DMS53 treated with DMSO at 0.1 percent for 48 hours (cell line): ENCODE measurements at regions not wholly inside any gene's neighbourhood (a gene's known extent, or its start where the extent isn't known, plus 50 kb on each side); places are given as distances from the start of the nearest gene placed in this dataset.
"Not testable (repeated sequence)": the region's sequence is repeated elsewhere in the genome, so short reads cannot be mapped to it uniquely, and the experiment has no call there.

Source experiments
- DNase-seq: peaks from one replicate; lab custom pipeline; 2025; ENCODE audit not compliant: unreplicated experiment; lab: John Stamatoyannopoulos, UW

DNA sequence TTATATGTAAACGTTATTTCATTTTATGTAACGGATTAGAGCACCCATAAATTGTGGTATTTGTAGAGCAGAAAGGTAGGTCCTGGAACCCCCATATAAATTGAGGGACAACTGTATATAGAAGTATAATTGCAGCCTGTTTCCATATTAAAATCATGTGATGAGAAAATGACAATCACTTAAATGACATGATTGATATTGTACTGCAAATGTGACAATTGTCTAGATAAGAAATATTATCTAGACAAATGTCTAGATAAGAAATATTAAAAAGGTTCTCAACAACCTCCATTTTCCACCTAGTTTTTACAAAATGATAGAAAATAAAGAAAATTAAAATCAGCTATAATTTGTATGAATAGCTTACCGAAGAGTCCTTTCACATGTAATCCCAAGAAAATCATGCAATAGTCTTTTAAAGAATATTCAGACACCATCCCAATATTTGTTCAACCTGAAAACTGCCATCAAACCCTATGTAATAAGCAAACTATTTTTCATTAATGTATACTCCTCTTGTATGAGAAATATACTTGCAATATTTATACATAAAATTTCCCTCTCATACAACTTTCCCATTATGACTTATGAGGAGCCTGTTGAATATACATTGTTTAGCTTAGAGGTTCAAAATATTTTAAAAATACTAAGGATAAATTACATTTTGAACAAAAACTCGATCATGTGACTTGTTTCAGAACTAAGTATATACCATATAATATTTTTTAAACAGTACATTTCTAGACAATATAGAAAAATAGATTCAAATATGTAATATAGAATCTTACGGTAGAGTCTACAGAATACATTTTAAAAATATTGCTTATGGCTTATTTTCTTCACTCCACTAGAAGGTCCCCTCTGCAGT, 153.2 kb downstream of the CRPPA start:
- DNase-seq, result no peak

DNA sequence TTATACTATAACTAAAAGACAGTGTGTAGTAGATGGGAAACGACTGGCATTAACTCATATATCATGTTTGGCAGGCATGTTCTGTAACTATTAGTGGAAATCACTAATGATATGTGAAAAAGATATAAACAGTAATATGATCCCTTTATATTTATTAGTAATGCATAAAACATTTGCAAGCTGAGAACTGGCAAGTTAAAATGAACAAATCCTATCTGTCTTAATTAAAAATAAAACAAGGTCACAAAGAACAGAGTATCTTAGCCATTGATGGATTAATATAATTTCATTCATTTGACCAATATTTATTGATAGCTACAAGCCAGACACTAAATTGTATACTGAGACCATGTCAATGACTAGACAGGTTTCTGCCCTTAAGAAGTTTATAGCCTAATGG, 154.5 kb downstream of the CRPPA start:
- no peak for DNase-seq

DNA sequence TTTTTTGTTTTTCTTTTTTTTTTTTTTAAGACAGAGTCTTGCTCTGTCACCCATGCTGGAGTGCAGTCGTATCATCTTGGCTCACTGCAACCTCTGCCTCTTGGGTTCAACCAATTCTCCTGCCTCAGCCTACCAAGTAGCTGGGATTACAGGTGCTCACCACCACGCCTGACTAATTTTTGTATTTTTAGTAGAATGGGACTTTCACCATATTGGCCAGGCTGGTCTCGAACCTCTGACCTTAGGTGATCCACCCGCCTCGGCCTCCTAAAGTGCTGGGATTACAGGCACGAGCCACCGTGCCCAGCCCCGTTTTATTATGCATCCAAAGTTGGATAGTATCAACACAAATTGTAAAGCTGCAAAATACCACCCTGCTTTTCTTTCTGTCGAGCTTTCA, 154.9 kb downstream of the CRPPA start:
- not testable (repeated sequence) for DNase-seq

DNA sequence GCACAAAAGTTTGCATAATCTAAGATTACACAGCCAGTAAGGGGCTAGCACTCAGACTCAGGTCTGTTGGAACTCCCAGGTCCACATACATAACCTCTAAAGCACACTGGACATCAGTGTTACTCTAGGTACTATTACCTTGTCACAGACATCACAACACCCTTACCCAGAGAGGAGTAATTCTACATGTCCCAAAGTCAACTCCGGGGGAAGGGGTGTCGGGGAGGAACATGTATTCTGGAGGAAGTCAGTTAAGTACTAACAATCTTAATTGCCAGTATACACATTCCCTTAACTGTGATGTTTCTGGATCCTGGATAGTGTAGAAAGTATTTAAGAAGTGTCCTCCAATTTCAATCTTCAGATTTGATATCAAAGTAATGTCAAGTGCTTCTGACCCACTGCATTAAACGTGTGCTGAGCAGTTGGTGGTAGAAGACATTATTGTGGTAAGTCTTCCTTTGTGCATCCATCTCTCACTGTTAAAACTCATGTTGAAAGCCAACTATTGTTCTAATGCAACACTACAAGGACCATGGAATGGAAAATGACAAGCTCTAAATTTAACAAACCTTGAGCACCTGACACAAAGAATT, 155.4 kb downstream of the CRPPA start:
- DNase-seq, result no peak

DNA sequence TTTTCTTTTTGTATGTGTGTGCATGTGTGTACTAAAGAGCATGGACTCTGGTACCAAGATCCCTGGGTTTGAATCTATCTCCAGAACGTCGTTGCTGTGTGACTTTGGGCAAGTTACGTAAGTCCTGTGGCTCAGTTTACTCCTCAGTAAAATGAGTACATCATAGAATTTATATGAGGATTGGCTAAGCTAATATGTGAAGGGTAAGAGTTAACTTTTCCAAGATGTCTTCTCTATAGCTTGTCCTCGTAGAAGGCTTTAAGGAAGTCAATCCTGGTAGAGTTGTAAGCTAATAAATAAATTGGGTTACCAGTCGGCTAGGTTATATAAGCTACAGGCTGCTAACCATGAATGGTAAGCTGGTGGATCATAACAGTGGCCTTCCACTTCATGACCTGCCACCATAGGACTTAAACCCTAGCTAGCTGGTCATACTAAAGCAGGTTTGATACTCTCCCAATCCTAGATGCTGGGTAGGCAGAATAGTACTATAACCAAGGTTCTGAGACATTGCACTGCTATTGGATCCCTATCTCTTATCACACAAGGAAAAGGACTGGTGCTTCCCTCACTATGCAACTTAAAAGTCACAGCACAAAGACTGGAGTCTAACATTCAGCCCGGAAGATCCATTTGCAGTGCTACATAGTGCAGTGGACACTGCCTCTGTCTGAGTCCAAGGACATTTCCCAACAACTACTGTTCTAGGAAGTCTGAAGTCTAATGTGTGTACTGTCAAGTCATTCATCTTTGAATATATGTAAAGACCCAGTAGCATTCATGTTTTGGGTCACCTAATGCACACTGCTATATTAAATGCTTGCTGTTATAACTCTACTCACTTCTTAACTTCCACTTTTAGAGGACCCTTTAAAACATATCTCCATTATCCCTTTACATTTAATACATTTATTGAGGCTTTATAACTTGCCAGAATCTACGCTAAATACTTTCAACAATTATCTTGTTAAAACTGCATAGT, 156.2 kb downstream of the CRPPA start:
- no peak for DNase-seq

DNA sequence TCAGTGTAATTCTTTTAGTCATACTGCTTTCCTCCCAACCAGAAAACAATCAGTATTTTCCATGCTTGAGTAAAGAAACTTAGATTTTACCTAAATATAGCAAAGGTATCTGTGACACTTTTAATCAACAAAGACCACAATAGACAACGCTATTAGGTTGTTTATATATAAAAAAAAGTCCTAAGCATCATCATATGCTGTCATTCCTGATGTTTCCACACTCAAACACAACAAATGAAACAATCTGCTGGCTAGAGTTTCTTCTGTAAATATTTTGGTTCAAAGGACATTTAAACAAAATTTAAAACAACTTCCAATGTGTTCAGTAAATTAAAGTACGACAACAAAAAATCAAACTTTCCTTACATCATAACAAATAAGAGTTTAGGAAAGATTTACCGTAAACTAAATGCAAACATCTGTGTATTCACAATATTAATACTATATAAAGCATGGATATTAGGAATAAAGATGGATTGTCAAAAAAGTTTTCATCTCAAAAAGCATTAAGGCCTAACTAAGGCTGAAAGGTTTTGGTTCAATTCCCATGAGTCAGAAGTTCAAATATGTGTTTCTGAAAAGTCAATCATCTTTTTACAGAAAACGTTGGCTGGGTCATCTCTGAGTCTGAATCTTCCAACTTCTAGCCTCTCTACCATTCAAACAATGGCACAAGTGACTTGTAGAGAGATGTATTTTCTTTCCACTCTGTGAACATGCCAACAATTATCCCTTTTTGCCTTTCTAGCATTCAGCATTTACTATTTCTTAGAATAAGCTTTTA, 157.1 kb downstream of the CRPPA start:
- no peak for DNase-seq

DNA sequence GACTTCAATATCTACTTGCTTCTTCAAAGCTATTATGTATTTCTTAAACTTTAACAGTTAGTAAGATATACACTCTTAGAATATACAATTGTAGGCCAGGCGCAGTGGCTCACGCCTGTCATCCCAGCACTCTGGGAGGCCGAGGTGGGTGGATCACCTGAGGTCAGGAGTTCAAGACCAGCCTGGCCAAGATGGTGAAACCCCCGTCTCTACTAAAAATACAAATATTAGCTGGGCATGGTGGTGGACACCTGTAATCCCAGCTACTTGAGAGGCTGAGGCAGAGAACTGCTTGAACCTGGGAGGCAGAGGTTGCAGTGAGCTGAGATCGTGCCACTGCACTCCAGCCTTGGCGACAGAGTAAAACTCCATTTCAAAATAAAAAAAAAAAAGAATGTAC, 158.0 kb downstream of the CRPPA start:
- DNase-seq, result not testable (repeated sequence)

DNA sequence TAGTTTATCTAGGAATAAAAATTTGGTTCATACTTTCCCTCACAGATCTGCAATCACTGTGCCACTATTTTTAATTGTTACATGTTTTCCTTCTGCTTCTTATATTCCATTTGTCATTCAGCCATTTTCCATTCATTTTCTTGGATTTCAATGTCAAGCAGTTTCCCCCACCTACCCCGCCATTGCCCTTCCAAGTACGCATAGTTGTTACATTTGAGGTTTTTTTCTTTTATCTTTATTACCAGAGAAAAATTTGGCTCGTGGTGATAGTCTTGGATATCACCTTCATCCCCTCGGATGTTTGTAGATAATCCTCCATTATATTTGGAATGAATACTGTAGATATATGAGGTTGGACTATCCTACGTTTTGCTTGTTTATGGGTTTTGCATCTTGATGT, 159.7 kb downstream of the CRPPA start:
- DNase-seq, result no peak

DNA sequence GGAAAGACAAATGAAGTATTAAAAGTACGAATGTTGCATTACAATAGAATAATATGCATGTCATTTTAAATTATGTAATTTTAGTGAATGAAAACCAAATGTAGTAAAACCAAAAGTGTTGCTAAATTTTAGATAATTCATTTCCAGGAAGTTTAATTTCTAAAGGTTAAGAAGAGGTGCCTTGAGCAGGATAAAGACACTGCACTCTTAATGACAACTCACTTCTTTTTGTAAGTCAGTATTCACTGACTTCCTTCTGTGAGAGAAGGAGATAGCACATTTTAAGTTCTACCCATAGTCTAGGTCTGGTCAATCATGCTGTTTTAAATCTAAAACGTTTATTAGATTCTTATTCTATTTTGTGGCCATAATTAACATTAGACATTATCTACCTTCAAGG, 160.2 kb downstream of the CRPPA start:
- DNase-seq, result no peak

DNA sequence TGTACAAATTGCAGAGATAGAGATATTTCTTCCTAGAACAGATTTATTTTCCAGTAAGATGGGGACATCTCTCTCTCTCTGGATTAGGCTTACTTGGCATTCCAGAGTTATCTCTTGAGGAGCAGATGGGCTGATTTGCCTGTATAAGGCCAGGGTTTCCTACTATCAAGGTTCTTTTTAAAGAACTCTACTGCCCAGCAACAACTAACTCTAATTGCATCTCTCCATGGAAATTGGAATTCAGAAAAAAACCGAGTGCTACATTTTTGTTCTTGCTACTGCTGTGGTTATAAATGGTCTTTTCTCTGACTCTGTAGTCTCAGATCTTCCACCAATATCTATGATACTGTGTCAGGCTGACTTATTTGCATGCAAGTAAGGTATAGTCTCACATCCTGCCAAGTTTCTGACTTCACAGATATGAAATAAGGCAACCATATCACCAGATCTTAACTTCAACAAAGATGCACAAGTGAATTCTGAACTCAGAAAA, 161.1 kb downstream of the CRPPA start:
- no peak for DNase-seq

DNA sequence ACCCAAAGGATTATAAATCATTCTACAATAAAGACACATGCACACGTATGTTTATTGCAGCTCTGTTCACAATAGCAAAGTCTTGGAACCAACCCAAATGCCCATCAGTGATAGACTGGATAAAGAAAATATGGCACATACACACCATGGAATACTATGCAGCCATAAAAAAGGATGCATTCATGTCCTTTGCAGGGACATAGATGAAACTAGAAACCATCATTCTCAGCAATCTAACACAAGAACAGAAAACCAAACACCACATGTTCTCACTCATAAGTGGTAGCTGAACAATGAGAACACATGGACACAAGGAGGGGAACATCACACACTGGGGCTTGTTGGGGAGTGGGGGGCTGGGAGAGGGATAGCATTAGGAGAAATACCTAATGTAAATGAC, 164.9 kb downstream of the CRPPA start:
- not testable (repeated sequence) for DNase-seq

DNA sequence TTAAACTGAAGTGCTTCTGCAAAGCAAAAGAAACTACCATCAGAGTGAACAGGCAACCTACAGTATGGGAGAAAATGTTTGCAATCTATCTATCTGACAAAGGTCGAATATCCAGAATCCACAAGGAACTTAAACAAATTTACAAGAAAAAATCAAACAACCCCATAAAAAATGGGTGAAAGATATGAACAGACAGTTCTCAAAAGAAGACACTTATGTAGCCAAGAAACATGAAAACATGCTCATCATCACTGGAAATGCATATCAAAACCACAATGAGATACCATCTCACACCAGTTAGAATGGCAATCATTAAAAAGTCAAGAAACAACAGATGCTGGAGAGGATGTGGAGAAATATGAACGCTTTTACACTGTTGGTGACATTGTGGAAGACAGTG, 165.4 kb downstream of the CRPPA start:
- not testable (repeated sequence) for DNase-seq

DNA sequence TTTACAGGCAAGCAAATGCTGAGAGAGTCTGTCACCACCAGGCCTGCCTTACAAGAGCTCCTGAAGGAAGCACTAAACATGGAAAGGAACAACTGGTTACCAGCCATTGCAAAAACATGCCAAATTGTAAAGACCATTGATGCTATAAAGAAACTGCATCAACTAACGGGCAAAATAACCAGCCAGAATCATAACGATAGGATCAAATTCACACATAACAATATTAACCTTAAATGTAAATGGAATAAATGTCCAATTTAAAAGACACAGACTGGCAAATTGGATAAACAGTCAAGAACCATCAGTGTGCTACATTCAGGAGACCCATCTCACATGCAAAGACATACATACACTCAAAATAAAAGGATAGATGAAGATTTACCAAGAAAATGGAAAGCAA, 170.7 kb downstream of the CRPPA start:
- not testable (repeated sequence) for DNase-seq

DNA sequence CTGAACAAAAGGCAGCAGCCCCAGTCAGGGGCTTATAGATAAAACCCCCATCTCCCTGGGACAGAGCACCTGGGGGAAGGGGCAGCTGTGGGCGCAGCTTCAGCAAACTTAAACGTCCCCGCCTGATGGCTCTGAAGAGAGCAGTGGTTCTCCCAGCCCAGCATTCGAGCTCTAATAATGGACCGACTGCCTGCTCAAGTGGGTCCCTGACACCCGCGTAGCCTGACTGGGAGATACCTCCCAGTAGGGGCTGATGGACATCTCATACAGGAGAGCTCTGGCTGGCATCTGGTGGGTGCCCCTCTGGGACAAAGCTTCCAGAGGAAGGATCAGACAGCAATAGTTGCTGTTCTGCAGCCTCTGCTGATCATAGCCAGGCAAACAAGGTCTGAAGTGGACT, 172.1 kb downstream of the CRPPA start:
- not testable (repeated sequence) for DNase-seq

DNA sequence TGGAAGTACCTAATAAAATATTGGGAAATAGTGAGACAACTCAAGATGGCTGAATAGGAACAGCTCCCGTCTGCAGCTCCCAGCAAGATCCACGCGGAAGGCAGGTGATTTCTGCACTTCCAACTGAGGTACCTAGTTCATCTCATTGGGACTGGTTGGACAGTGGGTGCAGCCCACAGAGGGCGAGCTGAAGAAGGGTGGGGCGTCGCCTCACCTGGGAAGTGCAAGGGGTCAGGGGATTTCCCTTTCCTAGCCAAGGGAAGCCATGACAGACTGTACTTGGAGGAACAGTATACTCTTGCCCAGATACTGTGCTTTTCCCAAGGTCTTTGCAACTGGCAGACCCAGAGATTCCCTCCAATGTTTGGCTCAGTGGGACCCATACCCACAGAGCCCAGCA, 172.8 kb downstream of the CRPPA start:
- DNase-seq, result not testable (repeated sequence)

DNA sequence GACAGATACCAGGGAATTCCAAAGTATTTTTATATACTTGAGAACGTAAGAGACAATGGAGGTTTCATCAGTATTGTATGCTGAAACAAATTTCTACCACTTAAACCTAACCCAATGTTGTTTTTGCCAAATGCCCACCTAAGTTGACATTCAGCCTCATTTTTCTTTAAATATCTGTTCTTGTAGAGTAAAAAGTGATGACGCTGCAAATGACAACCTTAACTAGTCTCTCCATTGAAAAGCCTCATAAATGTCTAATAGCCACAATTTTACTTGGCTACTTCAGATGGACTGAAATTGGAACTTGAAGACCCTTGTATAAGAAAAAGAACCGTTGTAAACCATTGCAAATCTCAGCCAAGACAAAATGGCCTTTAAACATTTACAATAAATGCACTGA, 176.9 kb downstream of the CRPPA start:
- no peak for DNase-seq

DNA sequence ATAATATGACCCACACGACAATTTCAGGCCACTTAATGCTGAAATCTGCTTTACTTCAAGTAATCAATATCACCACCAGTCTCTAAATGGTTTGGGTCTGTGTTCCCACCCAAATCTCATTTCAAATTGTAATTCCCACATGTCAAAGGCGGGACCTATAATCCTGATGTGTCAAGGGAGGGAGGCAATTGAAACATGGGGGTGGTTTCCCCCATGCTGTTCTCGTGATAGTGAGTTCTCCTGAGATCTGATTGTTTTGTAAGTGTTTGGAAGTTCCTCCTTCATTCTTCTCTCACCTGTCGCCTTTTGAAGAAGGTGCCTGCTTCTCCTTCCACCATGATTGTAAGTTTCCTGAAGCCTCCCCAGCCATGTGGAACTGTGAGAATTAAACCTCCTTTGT, 178.4 kb downstream of the CRPPA start:
- DNase-seq, result no peak

DNA sequence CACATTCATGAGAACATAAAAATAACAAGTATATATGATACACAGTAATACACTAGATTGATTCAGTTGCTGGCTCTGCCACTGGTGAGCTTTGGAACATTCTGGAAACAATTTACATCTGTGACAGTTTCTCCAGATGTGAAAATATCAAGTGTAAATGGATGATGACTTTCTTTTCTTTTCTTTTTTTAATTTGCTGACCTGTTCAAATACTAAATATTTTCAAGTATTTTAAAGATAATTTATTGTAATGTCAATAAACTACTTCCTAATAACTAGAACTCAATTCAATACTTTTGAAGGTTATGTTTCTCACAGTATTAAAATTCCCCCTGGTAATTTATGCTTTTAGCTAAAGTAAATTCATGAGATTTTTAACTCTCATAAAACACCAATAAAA, 180.3 kb downstream of the CRPPA start:
- no peak for DNase-seq

DNA sequence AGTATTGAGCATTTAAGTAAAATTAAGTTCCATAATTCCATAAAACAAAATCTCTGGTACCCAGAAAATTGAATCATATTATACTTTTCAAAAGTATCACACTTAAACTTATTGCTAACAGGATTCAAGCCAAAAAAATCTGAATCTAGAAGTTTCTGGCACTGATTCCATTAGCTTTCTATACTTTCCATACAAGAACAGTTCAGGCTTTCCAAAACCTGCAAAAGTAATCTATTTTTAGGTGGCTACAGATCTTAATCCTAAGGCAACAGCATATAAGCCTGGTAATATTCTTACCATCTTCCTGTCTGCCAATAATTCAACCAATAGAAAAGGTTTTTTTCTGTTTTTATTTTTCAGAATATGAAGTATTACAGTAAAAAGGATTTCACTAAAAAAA, 185.0 kb downstream of the CRPPA start:
- DNase-seq, result no peak
